Hepatocyte (in vitro differentiated cells): ENCODE measurements at regions not wholly inside any gene's neighbourhood (a gene's known extent, or its start where the extent isn't known, plus 50 kb on each side); places are given as distances from the start of the nearest gene placed in this dataset.
A peak's percentile ranks its signal among the peaks of the same experiment; 100 is the strongest.

Source experiments
- DNase-seq: peaks from one replicate; pipeline ENCODE4 v3.0.0-alpha.2; 2016; ENCODE audit warnings: low spot score
- H2AFZ ChIP-seq: fragments of 200-600 bp; sonication (generic); 2 replicates; pipeline ENCODE4 v1.6.0; 2016; ENCODE audit warnings: antibody characterized with exemption, mild to moderate bottlenecking
- H3K27ac ChIP-seq: fragments of 200-600 bp; sonication (generic); 2 replicates; pipeline ENCODE4 v1.5.1; 2016; ENCODE audit warnings: mild to moderate bottlenecking
- H3K27me3 ChIP-seq: fragments of 200-600 bp; sonication (generic); 2 replicates; pipeline ENCODE4 v1.6.1; 2016
- H3K36me3 ChIP-seq: fragments of 200-600 bp; sonication (generic); replicated peaks from 2 replicates; pipeline ENCODE4 v1.5.1; 2016; ENCODE audit warnings: low read depth; ENCODE audit not compliant: insufficient read depth
- H3K4me1 ChIP-seq: fragments of 200-600 bp; sonication (generic); 2 replicates; pipeline ENCODE4 v1.5.1; 2016; ENCODE audit warnings: mild to moderate bottlenecking, moderate library complexity; ENCODE audit not compliant: insufficient read depth
- H3K4me2 ChIP-seq: fragments of 200-600 bp; sonication (generic); 2 replicates; pipeline ENCODE4 v1.6.0; 2016
- H3K4me3 ChIP-seq: fragments of 200-600 bp; sonication (generic); 2 replicates; pipeline ENCODE4 v1.5.1; 2016; ENCODE audit warnings: mild to moderate bottlenecking
- H3K79me2 ChIP-seq: fragments of 200-600 bp; sonication (generic); 2 replicates; pipeline ENCODE4 v1.6.0; 2017; ENCODE audit warnings: mild to moderate bottlenecking
- H3K9me2 ChIP-seq: fragments of 200-600 bp; sonication (generic); replicated peaks from 2 replicates; pipeline ENCODE4 v1.6.0; 2017; ENCODE audit warnings: mild to moderate bottlenecking; ENCODE audit not compliant: insufficient read depth
- H3K9me3 ChIP-seq: fragments of 200-600 bp; sonication (generic); 2 replicates; pipeline ENCODE4 v1.5.1; 2016; ENCODE audit warnings: low read depth, mild to moderate bottlenecking
- H4K20me1 ChIP-seq: fragments of 200-600 bp; sonication (generic); 2 replicates; pipeline ENCODE4 v1.6.0; 2016; ENCODE audit warnings: mild to moderate bottlenecking; ENCODE audit not compliant: insufficient read depth, poor library complexity, severe bottlenecking
- EZH2 ChIP-seq: fragments of 200-600 bp; sonication (generic); IDR thresholded peaks from 2 replicates; pipeline ENCODE4 v1.6.1; 2016; ENCODE audit warnings: antibody characterized with exemption, mild to moderate bottlenecking, borderline replicate concordance
- EZH2phosphoT487 ChIP-seq: fragments of 200-600 bp; sonication (generic); IDR thresholded peaks from one replicate; pipeline ENCODE4 v1.6.1; 2018; ENCODE audit warnings: antibody characterized with exemption, mild to moderate bottlenecking, low read depth, moderate library complexity; ENCODE audit not compliant: unreplicated experiment, severe bottlenecking
- WGBS: methylation state at CpG from one replicate; pipeline ENCODE4 v1.1.6; 2016; ENCODE audit warnings: low lambda C conversion rate; ENCODE audit errors: missing lambda C conversion rate; 5-methylcytosine and 5-hydroxymethylcytosine counted together
- TF ChIP-seq, protein P1 (sequence below): fragments of 200-600 bp; sonication (generic); IDR thresholded peaks from 2 replicates; pipeline ENCODE4 v1.5.1; 2016; ENCODE audit warnings: antibody characterized with exemption, mild to moderate bottlenecking; ENCODE audit not compliant: poor library complexity

- H3K4me3 ChIP-seq = no peak overlapping the region
- no peaks in the 10 kb centered on the region for H3K4me1 ChIP-seq
- no peaks in the 10 kb centered on the region for H3K27me3 ChIP-seq
- H3K9me3 ChIP-seq = no peaks in the 10 kb centered on the region
- no peak for TF ChIP-seq EZH2
- TF ChIP-seq EZH2phosphoT487 = no peak
- TF ChIP-seq, protein P1, sequence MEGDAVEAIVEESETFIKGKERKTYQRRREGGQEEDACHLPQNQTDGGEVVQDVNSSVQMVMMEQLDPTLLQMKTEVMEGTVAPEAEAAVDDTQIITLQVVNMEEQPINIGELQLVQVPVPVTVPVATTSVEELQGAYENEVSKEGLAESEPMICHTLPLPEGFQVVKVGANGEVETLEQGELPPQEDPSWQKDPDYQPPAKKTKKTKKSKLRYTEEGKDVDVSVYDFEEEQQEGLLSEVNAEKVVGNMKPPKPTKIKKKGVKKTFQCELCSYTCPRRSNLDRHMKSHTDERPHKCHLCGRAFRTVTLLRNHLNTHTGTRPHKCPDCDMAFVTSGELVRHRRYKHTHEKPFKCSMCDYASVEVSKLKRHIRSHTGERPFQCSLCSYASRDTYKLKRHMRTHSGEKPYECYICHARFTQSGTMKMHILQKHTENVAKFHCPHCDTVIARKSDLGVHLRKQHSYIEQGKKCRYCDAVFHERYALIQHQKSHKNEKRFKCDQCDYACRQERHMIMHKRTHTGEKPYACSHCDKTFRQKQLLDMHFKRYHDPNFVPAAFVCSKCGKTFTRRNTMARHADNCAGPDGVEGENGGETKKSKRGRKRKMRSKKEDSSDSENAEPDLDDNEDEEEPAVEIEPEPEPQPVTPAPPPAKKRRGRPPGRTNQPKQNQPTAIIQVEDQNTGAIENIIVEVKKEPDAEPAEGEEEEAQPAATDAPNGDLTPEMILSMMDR = no peak
- no peaks in the 10 kb centered on the region for H3K36me3 ChIP-seq
- H3K27ac ChIP-seq = no peak overlapping the region
- H4K20me1 ChIP-seq = no peaks in the 10 kb centered on the region
- WGBS = 90% methylated on average over 13 of the region's 13 CpGs
- no peaks in the 10 kb centered on the region for H3K79me2 ChIP-seq
- H3K9me2 ChIP-seq = no peaks in the 10 kb centered on the region
- no peak overlapping the region for H2AFZ ChIP-seq
- H3K4me2 ChIP-seq = no peak overlapping the region
- DNase-seq = no peak
Measured at GRCh38 chr3:127407026-127407939, 119.4 kb upstream of the PRR20G start.

- no peaks in the 10 kb centered on the region for H4K20me1 ChIP-seq
- TF ChIP-seq EZH2phosphoT487 = no peak
- TF ChIP-seq, protein P1 = peak; percentile 17
- WGBS = 79% methylated on average over 14 of the region's 14 CpGs
Measured at GRCh38 chr3:127406309-127407025, 118.6 kb upstream of the PRR20G start.

DNA sequence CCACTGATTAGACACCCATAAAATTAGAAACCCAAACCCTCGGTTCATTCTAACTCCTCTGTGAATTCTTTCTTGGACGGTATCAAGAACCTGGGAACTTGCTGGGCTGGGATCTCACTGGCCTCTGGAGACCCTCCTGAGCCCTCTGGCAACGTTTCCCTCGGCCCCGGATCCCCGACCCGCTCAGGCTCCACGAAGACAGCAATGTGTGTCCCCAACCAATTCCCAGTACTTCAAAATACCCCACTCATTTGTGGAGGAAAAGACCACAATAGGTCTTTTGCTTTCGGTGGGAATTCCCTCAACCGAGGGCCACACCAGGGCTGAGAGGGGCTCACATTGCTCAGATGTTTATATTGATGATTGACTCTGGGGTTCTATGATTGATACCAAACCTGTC, 117.9 kb upstream of the PRR20G start:
- 90% methylated on average over 10 of the region's 10 CpGs for WGBS

More at GRCh38 chr3:127406309-127407025, 118.6 kb upstream of the PRR20G start:
- H3K36me3 ChIP-seq = no peaks in the 10 kb centered on the region
- H2AFZ ChIP-seq = no peak overlapping the region
- no peaks in the 10 kb centered on the region for H3K79me2 ChIP-seq
- H3K27ac ChIP-seq = no peak overlapping the region
- H3K4me2 ChIP-seq = no peak overlapping the region
- no peaks in the 10 kb centered on the region for H3K27me3 ChIP-seq
- H3K4me1 ChIP-seq = no peaks in the 10 kb centered on the region
- DNase-seq = peak; percentile 55
- H3K9me3 ChIP-seq = no peaks in the 10 kb centered on the region
- no peak overlapping the region for H3K4me3 ChIP-seq
- no peaks in the 10 kb centered on the region for H3K9me2 ChIP-seq

More for the DNA sequence above, 117.9 kb upstream of the PRR20G start:
- Histone ChIP-seq H3K4me3 (no peak overlapping the region), H3K4me1 (no peaks in the 10 kb centered on the region), H4K20me1 (no peaks in the 10 kb centered on the region), H2AFZ (no peak overlapping the region), H3K36me3 (no peaks in the 10 kb centered on the region), H3K79me2 (no peaks in the 10 kb centered on the region), H3K9me2 (no peaks in the 10 kb centered on the region), H3K4me2 (no peak overlapping the region), H3K27me3 (no peaks in the 10 kb centered on the region), H3K9me3 (no peaks in the 10 kb centered on the region), H3K27ac (no peak overlapping the region)
- TF ChIP-seq, protein P1 = no peak
- TF ChIP-seq EZH2 (no peak), EZH2phosphoT487 (no peak)
- DNase-seq = no peak
